GM21529 (cell line): ENCODE measurements at regions not wholly inside any gene's neighbourhood (a gene's known extent, or its start where the extent isn't known, plus 50 kb on each side); places are given as distances from the start of the nearest gene placed in this dataset.

Experiments
- ATAC-seq: cut with Tn5 transposase; IDR thresholded peaks from one replicate; pipeline ENCODE4 v1.9.1; 2021; ENCODE audit not compliant: unreplicated experiment

DNA sequence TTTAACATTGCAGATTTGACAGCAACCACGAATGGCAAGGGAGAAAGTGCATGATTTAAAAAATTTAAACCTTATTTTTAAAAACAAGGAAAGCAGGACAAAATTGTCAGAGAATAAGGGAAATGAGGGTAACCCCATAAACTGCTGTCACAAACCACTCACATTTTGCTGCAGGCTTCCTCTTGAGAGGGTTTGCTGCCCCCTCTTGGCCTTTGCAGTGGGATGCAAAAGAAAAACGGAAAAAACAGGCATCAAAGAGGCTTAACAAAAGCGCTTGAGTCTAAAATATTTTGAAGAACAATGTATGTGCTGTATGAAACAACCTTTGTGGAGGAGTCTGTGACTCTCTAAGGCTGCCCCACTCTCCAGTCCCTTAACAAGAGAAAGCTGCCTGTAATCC, 91.6 kb downstream of the TMX3 start:
- no peak for ATAC-seq

DNA sequence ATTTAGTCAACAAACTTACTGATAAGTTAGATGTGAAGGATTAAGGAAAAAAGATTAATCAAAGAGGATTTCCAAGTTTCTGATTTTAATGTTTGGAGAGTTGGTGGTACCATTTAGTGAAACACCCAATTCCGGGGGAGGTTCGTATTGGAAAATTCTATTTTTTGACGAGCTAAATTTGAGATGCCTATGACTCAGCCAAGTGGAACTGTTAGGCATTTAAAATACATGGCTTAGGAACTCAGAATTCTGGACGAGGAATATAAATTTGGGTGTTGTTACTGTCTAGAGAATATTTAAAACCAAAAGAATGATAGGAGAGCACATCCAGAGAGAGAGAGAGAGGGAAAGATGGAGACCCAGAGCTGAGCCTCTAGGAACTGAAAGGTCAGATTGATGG, 103.6 kb downstream of the TMX3 start:
- ATAC-seq = no peak

DNA sequence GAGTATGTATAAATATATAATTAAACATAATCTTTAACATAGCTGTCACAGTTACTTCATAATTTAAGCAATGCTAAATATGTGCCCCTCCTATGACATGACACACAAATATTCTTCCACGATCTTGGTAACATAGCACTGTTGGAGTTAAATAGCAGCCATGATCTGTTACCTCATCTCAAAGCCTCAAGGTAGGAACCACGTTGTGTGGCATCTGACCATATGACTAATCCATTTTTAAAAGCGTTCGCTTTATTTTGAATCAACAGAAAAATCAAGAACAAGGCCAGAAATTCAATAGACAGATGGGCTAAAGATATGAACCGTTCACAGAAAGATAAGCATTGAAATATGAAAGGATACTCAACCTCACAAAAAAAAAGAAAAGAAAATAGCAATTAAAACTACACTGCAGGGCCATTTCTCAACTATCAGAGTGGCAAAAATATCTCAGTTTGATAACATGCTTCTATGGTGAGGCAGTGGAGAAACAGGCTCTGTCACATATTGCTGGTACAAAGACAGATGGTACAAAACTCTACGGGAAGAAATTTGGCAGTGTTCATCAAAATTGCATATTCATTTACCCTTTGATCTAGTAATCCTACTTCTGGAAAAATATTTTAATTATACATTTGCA, 105.9 kb downstream of the TMX3 start:
- ATAC-seq = no peak

DNA sequence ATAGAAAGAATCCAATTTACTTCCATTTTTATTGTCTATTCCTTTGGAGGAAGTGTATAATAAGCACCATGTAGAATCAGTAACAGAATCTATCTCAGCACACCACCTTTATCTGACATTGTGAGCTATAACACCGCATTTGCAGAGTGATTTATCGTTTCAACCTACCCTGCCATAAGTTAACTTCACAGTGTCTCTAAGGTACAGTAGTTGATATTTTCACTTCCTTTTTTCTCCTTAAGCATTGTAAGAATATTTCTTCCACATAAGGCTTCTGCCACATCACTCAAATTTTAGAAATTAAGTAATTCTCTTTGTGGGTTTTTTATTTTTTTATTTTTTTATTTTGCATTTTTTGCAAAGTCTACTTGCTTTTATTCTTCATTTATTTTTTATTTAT, 107.1 kb downstream of the TMX3 start:
- ATAC-seq = no peak

GRCh38 chr18:68604256-68604655, 110.7 kb downstream of the TMX3 start:
- ATAC-seq = no peak

DNA sequence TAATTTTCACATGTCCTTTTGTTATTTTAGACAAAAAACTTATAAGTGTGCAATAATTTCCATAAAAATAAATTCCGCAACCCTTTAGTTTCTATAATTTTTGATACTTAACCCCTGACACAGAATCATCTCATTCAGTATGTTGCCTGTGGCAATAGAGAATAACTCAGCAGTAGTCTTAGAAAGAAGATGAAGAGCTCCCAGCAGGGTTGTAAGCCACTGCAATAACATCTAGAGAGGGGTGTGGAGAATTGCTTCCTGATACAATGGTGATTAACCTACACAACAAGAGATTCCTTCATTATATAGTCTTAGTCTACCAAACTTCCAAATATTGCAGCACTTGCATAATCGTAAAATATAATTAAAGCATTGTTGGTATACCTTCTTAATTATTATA, 118.9 kb downstream of the TMX3 start:
- ATAC-seq = no peak

DNA sequence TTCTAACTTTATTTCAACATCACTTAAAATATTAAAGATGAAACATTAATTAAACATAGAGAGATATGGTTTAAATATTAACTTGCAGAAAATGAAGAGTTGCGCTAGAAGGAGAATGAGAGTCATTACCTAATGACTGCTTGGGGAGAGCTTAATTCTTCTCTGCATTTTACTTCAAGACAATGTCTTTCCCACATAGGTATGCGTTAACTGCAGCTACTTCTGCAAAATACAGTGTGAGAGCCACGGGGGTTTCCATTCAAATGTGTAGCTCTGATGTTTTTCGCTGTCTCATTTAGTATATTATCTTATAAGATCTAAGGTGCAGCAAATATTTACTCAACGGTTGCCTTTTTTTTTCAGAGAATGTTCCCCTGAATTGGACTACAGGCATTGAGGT, 126.7 kb downstream of the TMX3 start:
- ATAC-seq = no peak

- no peak for ATAC-seq
Observed at GRCh38 chr18:68583685-68584084, 131.2 kb downstream of the TMX3 start.

DNA sequence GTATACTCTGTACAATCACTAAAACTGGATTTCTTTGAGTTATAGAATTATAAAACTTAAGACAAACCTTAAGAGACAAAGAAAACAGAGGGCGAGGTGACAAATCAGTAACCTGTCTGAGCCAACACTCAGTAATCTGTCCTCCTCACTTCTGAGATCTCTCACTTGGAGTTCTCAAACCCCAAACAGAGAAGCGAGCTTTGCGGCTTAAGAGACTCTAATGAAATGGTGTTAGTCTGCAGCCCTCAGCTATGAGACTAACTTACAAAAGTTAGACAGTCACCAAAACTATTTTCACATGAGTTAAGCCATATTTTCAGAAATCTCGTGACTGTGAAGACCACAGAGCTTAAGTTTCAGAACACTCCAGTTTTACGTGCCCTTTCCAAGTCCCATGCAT, 140.6 kb downstream of the TMX3 start:
- ATAC-seq = no peak

DNA sequence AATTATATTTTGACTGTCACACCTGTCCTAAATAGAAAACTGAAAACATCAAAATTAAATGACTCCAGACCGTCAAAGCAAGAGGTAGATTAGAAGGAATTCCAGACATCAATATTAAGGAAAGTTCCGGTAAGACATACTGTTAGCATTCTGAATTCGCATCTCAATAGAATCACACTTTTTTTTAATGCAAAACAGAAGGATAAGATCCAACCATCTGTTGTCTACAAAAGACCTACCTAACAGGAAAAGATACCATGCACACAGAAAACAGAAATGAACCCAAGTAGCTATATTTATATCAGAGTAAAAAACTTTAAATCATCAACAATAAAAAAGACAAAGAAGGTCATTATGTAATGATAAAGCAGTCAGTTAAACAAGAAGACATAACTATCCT, 145.0 kb downstream of the TMX3 start:
- no peak for ATAC-seq

DNA sequence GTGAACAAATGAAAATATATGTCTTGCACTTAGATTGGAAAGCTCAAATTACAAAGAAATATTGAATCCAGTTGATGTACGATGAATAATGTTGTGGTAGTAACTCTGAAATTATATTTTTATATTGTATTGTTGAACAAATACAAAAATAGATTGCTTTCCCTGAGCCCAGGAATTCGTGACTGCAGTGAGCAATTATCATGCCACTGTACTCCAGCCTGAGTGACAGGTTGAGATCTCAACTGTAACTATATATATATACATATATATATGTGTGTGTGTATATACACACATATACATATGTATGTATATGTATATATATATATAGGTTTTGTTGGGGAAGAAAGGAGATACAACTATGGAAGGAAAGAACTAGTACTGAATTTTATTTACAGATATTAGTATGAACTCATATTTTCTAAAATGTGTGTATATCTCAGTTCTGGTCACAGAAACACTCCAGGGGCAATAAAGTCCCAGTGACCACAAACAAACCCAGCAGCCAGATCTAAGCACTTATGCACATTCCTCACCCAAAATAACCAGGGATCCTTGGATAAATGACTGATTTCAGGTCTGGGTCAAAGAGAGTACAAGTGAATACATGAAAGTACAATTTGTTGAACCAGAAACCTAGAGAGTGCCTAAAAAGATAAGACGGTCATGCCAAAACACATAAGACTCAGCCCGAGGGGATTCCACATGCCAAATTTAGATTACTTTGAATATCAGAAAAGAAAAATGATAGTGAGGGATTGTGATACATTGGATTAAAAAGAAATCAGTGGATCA, 146.3 kb downstream of the TMX3 start:
- ATAC-seq = no peak

DNA sequence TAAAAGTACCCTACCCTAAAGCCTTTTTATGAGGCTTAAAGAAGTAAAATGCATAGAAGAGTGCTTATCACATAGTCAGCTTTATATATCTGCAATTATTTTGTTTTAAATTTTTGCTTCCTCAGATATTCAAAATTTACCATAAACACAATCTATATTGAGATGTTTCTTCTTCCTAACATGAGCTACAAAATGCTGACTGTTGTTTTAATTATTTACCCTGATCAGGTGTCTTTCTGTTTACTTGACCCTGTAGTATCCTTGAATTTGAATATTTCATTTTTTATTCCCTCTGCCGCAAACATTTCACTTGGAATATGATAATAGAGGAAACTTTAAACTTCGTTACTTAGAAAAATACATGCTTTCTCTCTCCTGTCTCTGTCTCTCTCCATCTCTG, 147.9 kb downstream of the TMX3 start:
- no peak for ATAC-seq

GRCh38 chr18:68564961-68565360, 149.9 kb downstream of the TMX3 start:
- ATAC-seq = no peak

DNA sequence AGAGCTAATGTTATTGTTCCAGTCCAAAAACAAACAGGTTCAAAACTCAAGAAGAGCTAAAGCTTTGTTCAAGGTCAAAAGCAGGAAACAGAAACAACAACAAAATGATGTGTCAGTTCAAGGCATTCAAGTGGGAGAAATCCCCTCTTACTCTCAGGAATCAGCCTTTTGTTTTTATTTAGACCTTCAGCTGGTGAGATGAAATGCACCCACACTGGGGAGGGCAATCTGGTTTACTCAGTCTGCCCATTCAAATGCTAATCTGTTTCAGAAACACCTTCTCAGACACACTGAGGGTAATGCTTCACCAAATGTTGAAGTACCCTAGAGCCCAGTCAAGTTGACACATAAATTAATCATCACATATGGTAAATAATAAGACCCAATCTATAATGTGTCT, 150.6 kb downstream of the TMX3 start:
- ATAC-seq = no peak

- no peak for ATAC-seq
Observed at GRCh38 chr18:68560128-68560527, 154.8 kb downstream of the TMX3 start.

DNA sequence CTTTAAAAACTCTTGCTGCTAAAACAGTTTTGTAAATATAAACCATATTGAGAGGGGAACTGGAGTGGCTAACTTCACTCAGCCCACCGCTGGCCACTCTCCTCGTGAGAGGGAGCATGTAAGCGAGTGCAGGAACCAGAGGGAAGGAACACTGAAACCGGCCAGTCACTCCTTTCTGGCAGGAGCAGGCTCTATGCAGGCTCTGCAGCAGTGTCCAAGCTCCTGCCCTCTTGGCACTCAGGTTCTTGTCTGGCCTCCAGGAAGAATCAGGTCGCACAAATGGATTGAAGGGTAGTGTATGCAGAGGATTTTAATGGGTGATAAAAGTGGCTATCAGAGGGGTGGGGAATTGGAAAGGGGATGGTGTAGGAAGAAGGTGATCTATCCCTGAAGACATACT, 157.7 kb downstream of the TMX3 start:
- ATAC-seq = no peak

GRCh38 chr18:68555879-68556301, 159.0 kb downstream of the TMX3 start:
- ATAC-seq = no peak

DNA sequence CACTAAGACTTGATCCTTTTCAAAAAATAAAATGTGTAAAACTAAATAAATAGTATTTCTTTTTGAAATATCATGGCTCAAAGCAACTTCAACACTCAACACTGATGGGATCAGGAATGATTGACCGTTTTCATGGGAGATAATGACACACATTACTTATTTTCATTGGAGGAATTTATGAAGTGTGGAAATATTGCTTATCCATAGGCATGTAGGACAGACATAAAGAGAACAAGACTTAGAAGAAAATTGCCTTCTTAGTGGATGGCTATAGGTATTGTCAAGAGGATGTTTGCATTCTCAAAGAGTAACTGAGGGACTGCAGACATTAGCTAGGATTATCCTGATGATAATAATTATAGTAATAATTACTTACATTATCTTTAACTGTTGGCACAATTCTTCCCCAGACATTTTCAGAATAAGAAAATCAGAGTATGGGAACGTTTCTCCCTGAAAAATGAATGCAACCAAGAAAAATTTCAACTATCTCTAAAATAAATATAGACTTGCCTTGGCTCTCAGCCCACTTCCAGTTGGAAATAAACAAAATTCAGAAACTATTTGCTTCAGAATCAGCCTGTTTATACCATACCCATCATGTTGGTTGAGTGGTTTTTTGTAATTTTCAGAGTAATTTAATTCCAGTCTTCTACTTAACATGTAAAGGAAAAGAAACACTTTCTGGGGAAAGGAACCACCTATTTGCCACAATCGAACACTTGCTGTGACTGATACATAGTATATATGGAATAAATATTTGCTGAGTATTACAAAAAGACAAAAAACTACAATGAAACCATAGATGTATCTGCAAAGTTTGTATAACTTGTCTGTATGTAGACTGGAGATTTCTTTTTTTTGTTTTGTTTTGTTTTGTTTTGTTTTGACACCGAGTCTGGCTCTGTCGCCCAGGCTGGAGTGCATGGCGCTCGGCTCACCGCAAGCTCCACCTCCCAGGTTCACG, 165.7 kb downstream of the TMX3 start:
- no peak for ATAC-seq

DNA sequence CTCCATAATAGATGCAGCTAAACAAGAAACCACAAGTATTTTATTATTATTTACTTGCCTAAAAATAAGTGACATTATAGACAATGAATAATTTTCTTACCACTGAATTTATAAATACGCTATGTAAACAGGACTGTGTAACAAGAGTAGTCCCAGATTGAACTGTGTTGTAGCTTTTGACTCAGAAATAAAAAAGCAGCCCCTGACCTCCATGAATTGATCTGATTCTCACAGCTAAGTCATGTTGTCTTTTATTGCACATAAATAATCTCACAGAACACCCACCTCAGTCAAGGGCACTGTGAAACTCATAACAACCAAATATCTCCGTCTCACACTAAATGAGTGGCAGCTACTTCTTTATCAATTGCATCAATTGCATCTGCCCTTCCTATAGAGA, 171.6 kb downstream of the TMX3 start:
- no peak for ATAC-seq

- no peak for ATAC-seq
Observed at GRCh38 chr18:68542846-68543245, 172.1 kb downstream of the TMX3 start.

DNA sequence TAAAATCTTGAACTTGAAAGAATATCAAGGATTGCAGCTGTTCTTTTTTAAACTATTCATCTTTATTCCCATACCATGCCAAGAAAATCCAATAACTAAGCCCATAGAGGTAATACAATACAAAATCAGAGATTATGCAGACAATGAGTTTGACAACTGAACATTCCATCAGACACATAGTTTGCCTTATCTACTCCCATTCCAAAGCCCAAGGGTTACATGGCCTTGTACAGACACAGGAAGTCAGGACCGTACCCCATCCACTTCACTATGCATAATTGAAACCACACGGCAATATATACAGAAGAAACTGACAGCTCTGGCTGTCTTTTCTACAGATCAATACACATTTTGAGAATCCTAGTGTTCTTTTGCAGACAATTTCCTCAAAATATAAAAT, 181.3 kb downstream of the TMX3 start:
- no peak for ATAC-seq
